IgD-negative memory B cell (primary cell): ENCODE measurements at regions not wholly inside any gene's neighbourhood (a gene's known extent, or its start where the extent isn't known, plus 50 kb on each side); places are given as distances from the start of the nearest gene placed in this dataset.
"Not testable (repeated sequence)": the region's sequence is repeated elsewhere in the genome, so short reads cannot be mapped to it uniquely, and the experiment has no call there.

Source experiments
- H3K27ac Mint-ChIP-seq, 3 donors: one replicate each; pipeline ENCODE4 v1.8.0; 2020 to 2022; ENCODE audit warnings: mild to moderate bottlenecking in 3 of 3, mixed read lengths in 3 of 3, moderate library complexity in 1 of 3
- H3K27me3 Mint-ChIP-seq: one replicate; pipeline ENCODE4 v1.8.0; 2021; ENCODE audit warnings: mixed read lengths
- H3K36me3 Mint-ChIP-seq: one replicate; pipeline ENCODE4 v1.8.0; 2020; ENCODE audit warnings: mild to moderate bottlenecking, mixed read lengths
- H3K4me1 Mint-ChIP-seq, 3 donors: one replicate each; pipeline ENCODE4 v1.8.0; 2020 to 2022; ENCODE audit warnings: mixed read lengths in 3 of 3, mild to moderate bottlenecking in 1 of 3
- H3K4me3 Mint-ChIP-seq, 4 donors: one replicate each; pipeline ENCODE4 v1.8.0; 2020 to 2022; ENCODE audit warnings: mild to moderate bottlenecking in 4 of 4, mixed read lengths in 4 of 4, moderate library complexity in 3 of 4
- H3K9me3 Mint-ChIP-seq, 3 donors: one replicate each; pipeline ENCODE4 v1.8.0; 2020 to 2021; ENCODE audit warnings: mixed read lengths in 3 of 3, mild to moderate bottlenecking in 1 of 3

- H3K27ac Mint-ChIP-seq, H3K4me1 Mint-ChIP-seq, H3K9me3 Mint-ChIP-seq, H3K36me3 Mint-ChIP-seq, H3K4me3 Mint-ChIP-seq, H3K27me3 Mint-ChIP-seq: not testable (repeated sequence)
Measured at GRCh38 chr16:87049216-87049615, 268.0 kb downstream of the C16orf95 start.

- peaks cover 0 to 2% (median 0%) of the 10 kb centered on the region in 3 donors for H3K4me1 Mint-ChIP-seq
Measured at GRCh38 chr16:87050142-87050541, 267.1 kb downstream of the C16orf95 start.

GRCh38 chr16:87051526-87052320, 265.5 kb downstream of the C16orf95 start:
- Mint-ChIP-seq H3K4me3 (no peak overlapping the region), H3K27ac (no peak overlapping the region), H3K36me3 (no peaks in the 10 kb centered on the region), H3K4me1 (peaks cover 0 to 2% (median 0%) of the 10 kb centered on the region in 3 donors), H3K27me3 (peaks cover 10% of the 10 kb centered on the region), H3K9me3 (peaks cover 0 to 4% (median 3%) of the 10 kb centered on the region in 3 donors)

More at GRCh38 chr16:87050142-87050541, 267.1 kb downstream of the C16orf95 start:
- H3K27ac Mint-ChIP-seq: no peak overlapping the region
- H3K27me3 Mint-ChIP-seq: peaks cover 10% of the 10 kb centered on the region
- H3K4me3 Mint-ChIP-seq: peak overlapping the region in 1 of 4 donors; percentile 60
- H3K36me3 Mint-ChIP-seq: no peaks in the 10 kb centered on the region
- H3K9me3 Mint-ChIP-seq: peaks cover 0 to 4% (median 3%) of the 10 kb centered on the region in 3 donors

GRCh38 chr16:87052506-87052905, 264.7 kb downstream of the C16orf95 start:
- H3K4me3 Mint-ChIP-seq: no peak overlapping the region

GRCh38 chr16:87053016-87053982, 263.9 kb downstream of the C16orf95 start:
- peaks cover 10% of the 10 kb centered on the region for H3K27me3 Mint-ChIP-seq
- peaks cover 0 to 4% (median 3%) of the 10 kb centered on the region in 3 donors for H3K9me3 Mint-ChIP-seq
- H3K36me3 Mint-ChIP-seq: no peaks in the 10 kb centered on the region
- H3K4me3 Mint-ChIP-seq: no peak overlapping the region
- H3K4me1 Mint-ChIP-seq: peaks cover 0 to 2% (median 0%) of the 10 kb centered on the region in 3 donors
- H3K27ac Mint-ChIP-seq: no peak overlapping the region

More at GRCh38 chr16:87052506-87052905, 264.7 kb downstream of the C16orf95 start:
- Mint-ChIP-seq H3K36me3 (no peaks in the 10 kb centered on the region), H3K4me1 (peaks cover 0 to 2% (median 0%) of the 10 kb centered on the region in 3 donors), H3K27ac (no peak overlapping the region), H3K27me3 (peaks cover 10% of the 10 kb centered on the region), H3K9me3 (peaks cover 0 to 4% (median 3%) of the 10 kb centered on the region in 3 donors)

GRCh38 chr16:87054154-87054553, 263.0 kb downstream of the C16orf95 start:
- Mint-ChIP-seq H3K4me1 (peaks cover 0 to 2% (median 0%) of the 10 kb centered on the region in 3 donors), H3K27ac (no peak overlapping the region), H3K4me3 (no peak overlapping the region), H3K36me3 (no peaks in the 10 kb centered on the region), H3K27me3 (peaks cover 12% of the 10 kb centered on the region), H3K9me3 (peaks cover 0 to 4% (median 3%) of the 10 kb centered on the region in 3 donors)

- H3K27me3 Mint-ChIP-seq: peaks cover 12% of the 10 kb centered on the region
- H3K27ac Mint-ChIP-seq: no peak overlapping the region
- H3K36me3 Mint-ChIP-seq: peaks cover 2% of the 10 kb centered on the region
- H3K9me3 Mint-ChIP-seq: peaks cover 0 to 4% (median 3%) of the 10 kb centered on the region in 3 donors
- no peak overlapping the region for H3K4me3 Mint-ChIP-seq
- no peaks in the 10 kb centered on the region for H3K4me1 Mint-ChIP-seq
Measured at GRCh38 chr16:87054856-87055255, 262.3 kb downstream of the C16orf95 start.

- Mint-ChIP-seq H3K36me3 (peaks cover 2% of the 10 kb centered on the region), H3K27ac (no peak overlapping the region), H3K4me1 (peaks cover 4 to 10% (median 7%) of the 10 kb centered on the region in 3 donors), H3K4me3 (no peak overlapping the region), H3K9me3 (peaks cover 0 to 4% (median 3%) of the 10 kb centered on the region in 3 donors), H3K27me3 (peaks cover 12% of the 10 kb centered on the region)
Measured at GRCh38 chr16:87056083-87056482, 261.1 kb downstream of the C16orf95 start.

GRCh38 chr16:87056551-87056950, 260.6 kb downstream of the C16orf95 start:
- no peak overlapping the region for H3K27ac Mint-ChIP-seq
- no peak overlapping the region for H3K4me3 Mint-ChIP-seq
- H3K4me1 Mint-ChIP-seq: peaks cover 4 to 10% (median 7%) of the 10 kb centered on the region in 3 donors
- peaks cover 12% of the 10 kb centered on the region for H3K27me3 Mint-ChIP-seq
- H3K9me3 Mint-ChIP-seq: peaks cover 0 to 4% (median 3%) of the 10 kb centered on the region in 3 donors
- H3K36me3 Mint-ChIP-seq: peaks cover 2% of the 10 kb centered on the region

- Mint-ChIP-seq H3K27me3 (peaks cover 12% of the 10 kb centered on the region), H3K36me3 (peaks cover 2% of the 10 kb centered on the region), H3K4me3 (no peak overlapping the region), H3K27ac (no peak overlapping the region), H3K4me1 (peaks cover 4 to 10% (median 7%) of the 10 kb centered on the region in 3 donors), H3K9me3 (peaks cover 0 to 4% (median 3%) of the 10 kb centered on the region in 3 donors)
Measured at GRCh38 chr16:87057211-87057881, 259.8 kb downstream of the C16orf95 start.

- H3K9me3 Mint-ChIP-seq: peaks cover 0 to 4% (median 3%) of the 10 kb centered on the region in 3 donors
- H3K27me3 Mint-ChIP-seq: peaks cover 11% of the 10 kb centered on the region
- H3K36me3 Mint-ChIP-seq: peaks cover 2% of the 10 kb centered on the region
- peaks cover 7 to 10% (median 10%) of the 10 kb centered on the region in 3 donors for H3K4me1 Mint-ChIP-seq
- H3K4me3 Mint-ChIP-seq: peak overlapping the region in 1 of 4 donors; percentile 60
- no peak overlapping the region for H3K27ac Mint-ChIP-seq
Measured at GRCh38 chr16:87057951-87058560, 259.1 kb downstream of the C16orf95 start.

GRCh38 chr16:87058728-87059250, 258.4 kb downstream of the C16orf95 start:
- H3K9me3 Mint-ChIP-seq: peaks cover 0 to 4% (median 3%) of the 10 kb centered on the region in 3 donors
- peaks cover 10% of the 10 kb centered on the region in 3 donors for H3K4me1 Mint-ChIP-seq
- H3K36me3 Mint-ChIP-seq: peaks cover 2% of the 10 kb centered on the region
- H3K4me3 Mint-ChIP-seq: peak overlapping the region in 1 of 4 donors; percentile 1
- peaks cover 8% of the 10 kb centered on the region for H3K27me3 Mint-ChIP-seq
- H3K27ac Mint-ChIP-seq: peak overlapping the region in 1 of 3 donors; percentile 92

- Mint-ChIP-seq H3K27ac (peak overlapping the region; percentile 18 to 84 (median 50)), H3K9me3 (peaks cover 0 to 2% (median 0%) of the 10 kb centered on the region in 3 donors), H3K27me3 (peaks cover 4% of the 10 kb centered on the region), H3K36me3 (peaks cover 2% of the 10 kb centered on the region), H3K4me3 (peak overlapping the region; percentile 54 to 80 (median 72)), H3K4me1 (peaks cover 12 to 15% (median 13%) of the 10 kb centered on the region in 3 donors)
Measured at GRCh38 chr16:87060034-87060986, 256.9 kb downstream of the C16orf95 start.
